ENCODE measurements at regions not wholly inside any gene's neighbourhood (a gene's known extent, or its start where the extent isn't known, plus 50 kb on each side); places are given as distances from the start of the nearest gene placed in this dataset.
"Not testable (repeated sequence)": the region's sequence is repeated elsewhere in the genome, so short reads cannot be mapped to it uniquely, and the experiment has no call there.

- intact Hi-C loops (cut with DNase I) = no loop called here
- H3K27ac ChIP-seq = no peak overlapping the region
- no peak overlapping the region for H3K4me3 ChIP-seq
- TF ChIP-seq, protein P1, sequence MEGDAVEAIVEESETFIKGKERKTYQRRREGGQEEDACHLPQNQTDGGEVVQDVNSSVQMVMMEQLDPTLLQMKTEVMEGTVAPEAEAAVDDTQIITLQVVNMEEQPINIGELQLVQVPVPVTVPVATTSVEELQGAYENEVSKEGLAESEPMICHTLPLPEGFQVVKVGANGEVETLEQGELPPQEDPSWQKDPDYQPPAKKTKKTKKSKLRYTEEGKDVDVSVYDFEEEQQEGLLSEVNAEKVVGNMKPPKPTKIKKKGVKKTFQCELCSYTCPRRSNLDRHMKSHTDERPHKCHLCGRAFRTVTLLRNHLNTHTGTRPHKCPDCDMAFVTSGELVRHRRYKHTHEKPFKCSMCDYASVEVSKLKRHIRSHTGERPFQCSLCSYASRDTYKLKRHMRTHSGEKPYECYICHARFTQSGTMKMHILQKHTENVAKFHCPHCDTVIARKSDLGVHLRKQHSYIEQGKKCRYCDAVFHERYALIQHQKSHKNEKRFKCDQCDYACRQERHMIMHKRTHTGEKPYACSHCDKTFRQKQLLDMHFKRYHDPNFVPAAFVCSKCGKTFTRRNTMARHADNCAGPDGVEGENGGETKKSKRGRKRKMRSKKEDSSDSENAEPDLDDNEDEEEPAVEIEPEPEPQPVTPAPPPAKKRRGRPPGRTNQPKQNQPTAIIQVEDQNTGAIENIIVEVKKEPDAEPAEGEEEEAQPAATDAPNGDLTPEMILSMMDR (IDR thresholded peaks at IDR 0.05) = no peak
- H3K36me3 ChIP-seq = no peaks in the 10 kb centered on the region
- H3K27me3 ChIP-seq (ENCODE audit: low read depth) = no peaks in the 10 kb centered on the region
- H3K9me3 ChIP-seq = no peaks in the 10 kb centered on the region
- no peak for DNase-seq
- no peak for ATAC-seq
- H3K4me1 ChIP-seq = no peaks in the 10 kb centered on the region
These were observed 176.5 kb upstream of the CCZ1B start for GRCh38 chr7:7002418-7003062.

- Histone ChIP-seq H3K27me3 (ENCODE audit: low read depth) (no peaks in the 10 kb centered on the region), H3K36me3 (no peaks in the 10 kb centered on the region), H3K9me3 (no peaks in the 10 kb centered on the region), H3K4me3 (no peak overlapping the region), H3K27ac (no peak overlapping the region), H3K4me1 (no peaks in the 10 kb centered on the region)
- ATAC-seq (no peak), DNase-seq (no peak)
- TF ChIP-seq, protein P1 (IDR thresholded peaks at IDR 0.05) = no peak
- intact Hi-C loops (cut with DNase I) = no loop called here
These were observed 177.0 kb upstream of the C1GALT1 start for GRCh38 chr7:7005303-7005702.

DNA sequence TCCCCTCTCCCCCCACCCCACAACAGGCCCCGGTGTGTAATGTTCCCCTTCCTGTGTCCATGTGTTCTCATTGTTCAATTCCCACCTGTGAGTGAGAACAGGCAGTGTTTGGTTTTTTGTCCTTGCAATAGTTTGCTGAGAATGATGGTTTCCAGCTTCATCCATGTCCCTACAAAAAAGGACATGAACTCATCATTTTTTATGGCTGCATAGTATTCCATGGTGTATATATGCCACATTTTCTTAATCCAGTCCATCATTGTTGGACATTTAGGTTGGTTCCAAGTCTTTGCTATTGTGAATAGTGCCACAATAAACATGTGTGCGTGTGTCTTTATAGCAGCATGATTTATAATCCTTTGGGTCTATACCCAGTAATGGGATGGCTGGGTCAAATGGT, 176.4 kb upstream of the C1GALT1 start:
- H3K27me3 ChIP-seq (ENCODE audit: low read depth); H3K4me3 ChIP-seq; DNase-seq; H3K4me1 ChIP-seq; H3K27ac ChIP-seq; H3K36me3 ChIP-seq; ATAC-seq; H3K9me3 ChIP-seq; intact Hi-C loops (cut with DNase I): not testable (repeated sequence)

DNA sequence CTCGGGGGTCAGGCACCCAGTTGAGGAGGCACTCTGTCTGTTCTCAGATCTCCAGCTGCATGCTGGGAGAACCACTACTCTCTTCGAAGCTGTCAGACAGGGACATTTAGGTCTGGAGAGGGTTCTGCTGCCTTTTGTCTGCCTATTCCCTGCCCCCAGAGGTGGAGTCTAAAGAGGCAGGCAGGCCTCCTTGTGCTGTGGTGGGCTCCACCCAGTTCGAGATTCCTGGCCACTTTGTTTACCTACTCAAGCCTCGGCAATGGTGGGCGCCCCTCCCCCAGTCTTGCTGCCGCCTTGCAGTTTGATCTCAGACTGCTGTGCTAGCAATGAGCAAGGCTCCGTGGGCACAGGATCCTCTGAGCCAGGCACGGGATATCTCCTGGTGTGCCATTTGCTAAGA, 171.1 kb upstream of the C1GALT1 start:
- ATAC-seq; H3K36me3 ChIP-seq; H3K4me1 ChIP-seq; H3K27me3 ChIP-seq (ENCODE audit: low read depth); H3K27ac ChIP-seq; intact Hi-C loops (cut with DNase I); H3K4me3 ChIP-seq; H3K9me3 ChIP-seq; DNase-seq: not testable (repeated sequence)

DNA sequence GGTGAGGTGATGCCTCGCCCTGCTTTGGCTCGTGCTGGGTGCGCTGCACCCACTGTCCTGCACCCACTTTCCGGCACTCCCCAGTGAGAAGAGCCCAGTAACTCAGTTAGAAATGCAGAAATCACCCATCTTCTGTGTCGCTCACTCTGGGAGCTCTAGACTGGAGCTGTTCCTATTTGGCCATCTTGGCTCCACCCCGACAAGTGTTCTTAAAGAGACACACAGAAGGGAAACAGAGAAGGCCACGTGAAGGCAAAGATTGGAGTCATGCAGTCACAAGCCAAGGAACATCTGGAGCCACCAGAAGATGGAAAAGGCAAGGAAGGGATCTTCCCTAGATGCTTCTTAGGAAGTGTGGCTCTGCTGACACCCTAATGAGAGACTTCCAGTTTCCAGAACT, 170.6 kb upstream of the C1GALT1 start:
- H3K27me3 ChIP-seq (ENCODE audit: low read depth); H3K4me1 ChIP-seq; H3K27ac ChIP-seq; H3K36me3 ChIP-seq; ATAC-seq; DNase-seq; H3K9me3 ChIP-seq; intact Hi-C loops (cut with DNase I); H3K4me3 ChIP-seq: not testable (repeated sequence)

DNA sequence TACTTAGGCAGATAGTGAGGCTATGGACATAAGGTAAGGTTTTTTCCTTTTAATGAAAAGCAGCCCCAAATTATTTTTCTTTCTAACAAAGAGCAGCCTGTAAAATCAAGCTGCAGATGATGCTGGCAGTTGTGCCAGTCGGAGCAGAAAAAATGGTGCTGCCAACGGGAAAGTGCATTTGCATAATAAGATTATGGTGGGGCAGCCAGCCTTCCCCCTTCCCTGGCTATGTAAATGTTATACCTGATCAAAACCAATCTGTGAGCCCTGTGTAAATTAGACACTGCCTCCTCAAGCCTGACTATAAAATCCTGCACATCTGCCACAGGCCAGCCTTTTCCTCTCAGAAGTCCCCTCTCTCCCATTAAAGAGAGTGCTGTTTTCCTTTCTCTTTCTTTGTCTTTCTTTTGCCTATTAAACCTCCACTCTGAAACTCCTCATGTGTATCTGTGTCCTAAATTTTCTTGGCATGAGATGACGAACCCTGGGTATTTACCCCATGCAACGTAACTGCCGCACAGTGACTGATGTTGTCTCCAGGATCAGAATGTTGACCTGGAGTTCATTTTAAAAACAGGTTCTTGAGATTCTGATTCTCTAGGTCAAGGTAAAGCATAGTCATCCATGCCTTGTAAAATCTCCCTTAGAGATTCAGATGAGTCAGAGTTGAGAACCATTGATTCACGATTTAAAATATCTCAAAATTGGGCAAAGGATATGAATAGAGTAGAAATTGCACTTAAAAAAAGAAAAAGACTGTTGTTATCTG, 167.3 kb upstream of the C1GALT1 start:
- intact Hi-C loops (cut with DNase I) = no loop called here
- Histone ChIP-seq H3K36me3 (no peaks in the 10 kb centered on the region), H3K4me1 (no peaks in the 10 kb centered on the region), H3K27me3 (ENCODE audit: low read depth) (no peaks in the 10 kb centered on the region), H3K4me3 (no peak overlapping the region), H3K27ac (no peak overlapping the region), H3K9me3 (no peaks in the 10 kb centered on the region)
- DNase-seq = no peak
- no peak for ATAC-seq
- TF ChIP-seq, protein P1 (IDR thresholded peaks at IDR 0.05) = no peak

DNA sequence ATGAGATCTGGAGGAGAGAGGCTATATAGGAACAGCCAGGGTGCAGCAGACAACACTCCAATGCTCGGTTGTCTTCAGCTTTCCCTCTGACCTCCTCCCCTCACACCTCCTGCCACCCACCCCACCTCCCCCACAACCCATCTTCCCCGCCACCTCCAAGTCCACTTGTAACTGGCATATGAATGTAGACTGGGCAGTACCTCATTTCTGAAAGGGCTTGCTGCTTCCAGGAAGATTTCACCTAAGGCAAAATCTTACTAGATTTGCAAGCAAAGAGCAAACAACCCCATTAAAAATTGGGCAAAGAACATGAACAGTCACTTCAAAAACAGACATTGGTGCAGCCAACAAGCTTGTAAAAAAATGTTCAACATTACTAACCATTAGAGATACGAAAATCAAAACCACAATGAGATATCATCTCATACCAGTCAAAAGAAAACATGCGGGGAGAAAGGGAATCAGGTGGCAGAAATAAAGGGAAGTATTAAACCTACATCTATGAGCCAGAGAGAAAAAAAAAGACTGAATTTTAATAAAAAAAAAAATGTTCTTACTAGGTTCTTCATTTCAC, 164.6 kb upstream of the C1GALT1 start:
- DNase-seq (no peak), ATAC-seq (no peak)
- Histone ChIP-seq H3K4me1 (no peaks in the 10 kb centered on the region), H3K9me3 (no peaks in the 10 kb centered on the region), H3K27ac (no peak overlapping the region), H3K4me3 (no peak overlapping the region), H3K27me3 (ENCODE audit: low read depth) (no peaks in the 10 kb centered on the region), H3K36me3 (no peaks in the 10 kb centered on the region)
- intact Hi-C loops (cut with DNase I) = no loop called here
- TF ChIP-seq, protein P1 (IDR thresholded peaks at IDR 0.05) = no peak

Data from lower lobe of right lung (tissue), 2 donors.